ENCODE measurements at regions not wholly inside any gene's neighbourhood (a gene's known extent, or its start where the extent isn't known, plus 50 kb on each side); places are given as distances from the start of the nearest gene placed in this dataset.

DNA sequence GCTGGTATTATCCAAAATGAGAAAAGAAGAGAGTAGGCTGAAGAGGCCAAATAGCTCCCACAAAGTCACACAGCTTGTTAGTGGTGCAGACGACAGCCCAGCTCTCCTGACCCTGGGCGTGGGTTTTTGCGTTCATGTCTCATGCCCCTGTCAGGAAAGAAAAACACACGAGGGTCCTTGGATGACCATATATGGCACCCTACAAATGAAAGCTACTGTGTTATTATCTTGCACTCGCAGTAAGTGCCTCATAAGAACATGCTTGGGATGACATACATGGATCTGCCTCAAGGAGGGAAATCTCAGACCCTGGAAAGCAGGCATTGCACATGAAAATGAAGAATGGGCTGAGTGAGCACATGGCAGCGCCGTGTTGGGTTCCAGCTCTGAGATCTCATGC lies 89.7 kb downstream of the SEMA4F start:
- no peak for TF ChIP-seq CHD2 (IDR thresholded peaks at IDR 0.05; ENCODE audit: low read length, partially characterized antibody)
- no peak for TF ChIP-seq CTCF (IDR thresholded peaks at IDR 0.05)
- TF ChIP-seq TEAD4 (IDR thresholded peaks at IDR 0.05; ENCODE audit: borderline replicate concordance, insufficient read depth), result no peak
- TF ChIP-seq MXI1 (IDR thresholded peaks at IDR 0.05; ENCODE audit: low read depth, low read length), result no peak
- TF ChIP-seq FOXM1 (IDR thresholded peaks at IDR 0.05; ENCODE audit: low read depth), result no peak
- TF ChIP-seq, protein P1, sequence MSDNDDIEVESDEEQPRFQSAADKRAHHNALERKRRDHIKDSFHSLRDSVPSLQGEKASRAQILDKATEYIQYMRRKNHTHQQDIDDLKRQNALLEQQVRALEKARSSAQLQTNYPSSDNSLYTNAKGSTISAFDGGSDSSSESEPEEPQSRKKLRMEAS (IDR thresholded peaks at IDR 0.05; ENCODE audit: low read depth), result no peak
- TF ChIP-seq EP300 (IDR thresholded peaks at IDR 0.05; ENCODE audit: borderline replicate concordance in 1 of 2, low read depth in 1 of 2, low read length in 1 of 2), result no peak
- TF ChIP-seq POLR2AphosphoS5 (IDR thresholded peaks at IDR 0.05; ENCODE audit: low read depth, low read length), result no peak
- TF ChIP-seq JUND (IDR thresholded peaks at IDR 0.05), result no peak

Data from SK-N-SH (cell line).